HCT116 (cell line): ENCODE measurements at regions not wholly inside any gene's neighbourhood (a gene's known extent, or its start where the extent isn't known, plus 50 kb on each side); places are given as distances from the start of the nearest gene placed in this dataset.

Experiments
- ATAC-seq: fragments of 200-7000 bp; cut with Tn5 transposase; 2 replicates; pipeline ENCODE4 v1.9.1; 2020; ENCODE audit warnings: mild to moderate bottlenecking, moderate library complexity
- BruUV-seq: library from RNA; stranded (reverse); fragments of 400-500 nt; replicated peaks from 2 replicates; lab custom pipeline; 2021; lab: Mats Ljungman, UMichigan
- CTCF ChIA-PET: fragments of 300-600 bp; sonication (Branson Sonifier 250); formaldehyde crosslinking; loops from one replicate; lab custom pipeline; 2021; ENCODE audit warnings: antibody characterized with exemption; lab: Charles Lee
- POLR2A ChIA-PET: fragments of 300-600, 350-600 bp; sonication (Branson Sonifier 250); formaldehyde crosslinking; loops from one replicate; lab custom pipeline; 2021; ENCODE audit warnings: antibody characterized with exemption; lab: Charles Lee
- RAD21 ChIA-PET, 2 experiments: fragments of 300-600 bp; sonication (Branson Sonifier 250); formaldehyde crosslinking; loops; one replicate each; lab custom pipeline; 2023; ENCODE audit warnings: low total read pairs in 2 of 2; ENCODE audit not compliant: uncharacterized antibody in 2 of 2, unreplicated experiment in 2 of 2, low non-redundant PET in 1 of 2; lab: Charles Lee
- DNase-seq: peaks from one replicate; pipeline ENCODE4 v3.0.0-alpha.2; 2010; ENCODE audit warnings: low read depth, low spot score
- H2AFZ ChIP-seq: fragments of 200-600 bp; shearing (Covaris generic), sonication (generic); 2 replicates; pipeline ENCODE4 v1.6.1; 2017; ENCODE audit warnings: low read depth, mixed run types, mixed read lengths, antibody characterized with exemption, low read length; ENCODE audit not compliant: poor library complexity, severe bottlenecking
- H3K27ac ChIP-seq: 2 replicates; pipeline ENCODE4 v1.5.1; 2012; ENCODE audit warnings: low read depth, low read length
- H3K27me3 ChIP-seq: fragments of 200-600 bp; sonication (generic); 2 replicates; pipeline ENCODE4 v1.6.1; 2016; ENCODE audit warnings: mixed run types, low read length, mixed read lengths; ENCODE audit not compliant: insufficient read depth
- H3K36me3 ChIP-seq, 2 experiments: fragments of 200-500 bp in 1 of 2; fragments of 200-600 bp in 1 of 2; sonication (Bioruptor generic) in 1 of 2; sonication (generic) in 1 of 2; 2 replicates each; pipeline versions ENCODE4 v1.5.1 to v1.6.1; 2014 to 2016; ENCODE audit warnings: low read length in 2 of 2, inconsistent platforms in 1 of 2, mixed read lengths in 1 of 2, mixed run types in 1 of 2; ENCODE audit not compliant: insufficient read depth in 2 of 2, control insufficient read depth in 1 of 2
- H3K4me1 ChIP-seq, 2 experiments: fragments of 200-600 bp in 1 of 2; sonication (generic) in 1 of 2; 2 replicates each; pipeline versions ENCODE4 v1.5.1 to v1.6.1; 2012 to 2017; ENCODE audit warnings: low read length in 2 of 2, inconsistent platforms in 1 of 2, mild to moderate bottlenecking in 1 of 2, mixed read lengths in 1 of 2, mixed run types in 1 of 2, moderate library complexity in 1 of 2; ENCODE audit not compliant: insufficient read depth in 2 of 2, control insufficient read depth in 1 of 2
- H3K4me2 ChIP-seq: fragments of 200-600 bp; sonication (generic); 2 replicates; pipeline ENCODE4 v1.6.1; 2017; ENCODE audit warnings: mixed run types, low read length, mixed read lengths
- H3K4me3 ChIP-seq, 2 experiments: fragments of 200-600 bp in 1 of 2; sonication (generic) in 1 of 2; replicated peaks in 1 of 2; 2 replicates each; pipeline ENCODE4 v1.5.1; 2011 to 2016; ENCODE audit warnings: low read length in 2 of 2, control low read depth in 1 of 2, low read depth in 1 of 2, mild to moderate bottlenecking in 1 of 2, mixed read lengths in 1 of 2, mixed run types in 1 of 2
- H3K79me2 ChIP-seq: fragments of 200-600 bp; sonication (generic); 2 replicates; pipeline ENCODE4 v1.6.1; 2017; ENCODE audit warnings: mild to moderate bottlenecking, mixed run types, low read length, moderate library complexity, mixed read lengths; ENCODE audit not compliant: insufficient read depth
- H3K9ac ChIP-seq: fragments of 200-600 bp; sonication (generic); 2 replicates; pipeline ENCODE4 v1.6.1; 2016; ENCODE audit warnings: low read length, mixed read lengths
- H3K9me2 ChIP-seq: fragments of 200-600 bp; sonication (generic), shearing (Covaris generic); 2 replicates; pipeline ENCODE4 v1.6.1; 2017; ENCODE audit warnings: mixed run types, mild to moderate bottlenecking, moderate library complexity; ENCODE audit not compliant: insufficient read depth
- H3K9me3 ChIP-seq, 2 experiments: fragments of 200-500 bp in 1 of 2; fragments of 200-600 bp in 1 of 2; sonication (Bioruptor generic) in 1 of 2; sonication (generic) in 1 of 2; 2 replicates each; pipeline ENCODE4 v1.6.1; 2014 to 2017; ENCODE audit warnings: low read length in 2 of 2, mixed read lengths in 2 of 2, inconsistent platforms in 1 of 2, low read depth in 1 of 2, mild to moderate bottlenecking in 1 of 2, mixed run types in 1 of 2, moderate library complexity in 1 of 2; ENCODE audit not compliant: control insufficient read depth in 1 of 2, insufficient read depth in 1 of 2
- H4K20me1 ChIP-seq: fragments of 200-600 bp; sonication (generic), shearing (Covaris generic); 2 replicates; pipeline ENCODE4 v1.6.1; 2017; ENCODE audit warnings: mixed run types, mild to moderate bottlenecking, moderate library complexity; ENCODE audit not compliant: insufficient read depth
- CBX3 ChIP-seq: IDR thresholded peaks from 2 replicates; pipeline ENCODE4 v1.6.1; 2012; ENCODE audit warnings: low read depth
- EGR1 ChIP-seq: IDR thresholded peaks from 2 replicates; pipeline ENCODE4 v1.6.1; 2012; ENCODE audit warnings: low read depth
- ELF1 ChIP-seq: IDR thresholded peaks from 2 replicates; pipeline ENCODE4 v1.6.1; 2012; ENCODE audit warnings: low read depth, borderline replicate concordance
- EZH2 ChIP-seq: fragments of 200-600 bp; sonication (generic); IDR thresholded peaks from 2 replicates; pipeline ENCODE4 v1.6.1; 2017; ENCODE audit warnings: antibody characterized with exemption, mixed run types
- EZH2phosphoT487 ChIP-seq: fragments of 200-600 bp; IDR thresholded peaks from 2 replicates; pipeline ENCODE4 v1.6.1; 2018; ENCODE audit warnings: antibody characterized with exemption, borderline replicate concordance
- JUND ChIP-seq: IDR thresholded peaks from 2 replicates; pipeline ENCODE4 v1.6.1; 2012
- MAX ChIP-seq: IDR thresholded peaks from 2 replicates; pipeline ENCODE4 v1.6.1; 2012
- POLR2A ChIP-seq: IDR thresholded peaks from 2 replicates; pipeline ENCODE4 v1.7.0; 2011; ENCODE audit warnings: borderline replicate concordance; ENCODE audit not compliant: insufficient read depth, insufficient read length; ENCODE audit errors: extremely low read depth
- POLR2AphosphoS5 ChIP-seq: IDR thresholded peaks from 2 replicates; pipeline ENCODE4 v1.6.1; 2011; ENCODE audit warnings: mild to moderate bottlenecking, low read depth, low read length, moderate library complexity
- SIN3A ChIP-seq: IDR thresholded peaks from 2 replicates; pipeline ENCODE4 v1.6.1; 2012; ENCODE audit warnings: low read depth
- SP1 ChIP-seq: IDR thresholded peaks from 2 replicates; pipeline ENCODE4 v1.6.1; 2012; ENCODE audit warnings: low read depth
- SRF ChIP-seq: IDR thresholded peaks from 2 replicates; pipeline ENCODE4 v1.6.1; 2012; ENCODE audit warnings: low read depth
- TCF7L2 ChIP-seq: IDR thresholded peaks from 2 replicates; pipeline ENCODE4 v1.7.0; 2011; ENCODE audit warnings: borderline replicate concordance, inconsistent platforms; ENCODE audit not compliant: insufficient read depth, insufficient read length; ENCODE audit errors: extremely low read depth
- ZFX ChIP-seq: fragments of 450-650 bp; IDR thresholded peaks from 2 replicates; pipeline ENCODE4 v1.6.1; 2017
- intact Hi-C: fragments of 100-400 bp; cut with micrococcal nuclease; formaldehyde crosslinking; loops from 2 replicates; pipeline ENCODE4 v1.10.0; 2022
- TF ChIP-seq, protein P1 (sequence below): IDR thresholded peaks from 2 replicates; pipeline ENCODE4 v1.6.1; 2012
- TF ChIP-seq, protein P2 (sequence below), 3 experiments: fragments of 200-600 bp in 1 of 3; sonication (generic) in 1 of 3; IDR thresholded peaks in 2 of 3; conservative IDR thresholded peaks in 1 of 3; 2 replicates each; pipeline ENCODE4 v1.5.1; 2012 to 2017; ENCODE audit warnings: low read depth in 2 of 3, low read length in 2 of 3, antibody characterized with exemption in 1 of 3, borderline replicate concordance in 1 of 3, control low read depth in 1 of 3, mild to moderate bottlenecking in 1 of 3, mixed read lengths in 1 of 3, mixed run types in 1 of 3, moderate library complexity in 1 of 3; ENCODE audit not compliant: insufficient read depth in 1 of 3

GRCh38 chr4:1552451-1552850 lies 131.7 kb downstream of the FAM53A start:
- BruUV-seq, result no TSS peak
- H3K36me3 ChIP-seq, result no peaks in the 10 kb centered on the region
- no peak for TF ChIP-seq SP1
- TF ChIP-seq CBX3, result no peak
- TF ChIP-seq EGR1, result no peak
- TF ChIP-seq, protein P1, sequence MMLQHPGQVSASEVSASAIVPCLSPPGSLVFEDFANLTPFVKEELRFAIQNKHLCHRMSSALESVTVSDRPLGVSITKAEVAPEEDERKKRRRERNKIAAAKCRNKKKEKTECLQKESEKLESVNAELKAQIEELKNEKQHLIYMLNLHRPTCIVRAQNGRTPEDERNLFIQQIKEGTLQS, result no peak
- no peak for TF ChIP-seq POLR2A
- TF ChIP-seq SIN3A, result no peak
- no peak for TF ChIP-seq POLR2AphosphoS5
- TF ChIP-seq, protein P2, sequence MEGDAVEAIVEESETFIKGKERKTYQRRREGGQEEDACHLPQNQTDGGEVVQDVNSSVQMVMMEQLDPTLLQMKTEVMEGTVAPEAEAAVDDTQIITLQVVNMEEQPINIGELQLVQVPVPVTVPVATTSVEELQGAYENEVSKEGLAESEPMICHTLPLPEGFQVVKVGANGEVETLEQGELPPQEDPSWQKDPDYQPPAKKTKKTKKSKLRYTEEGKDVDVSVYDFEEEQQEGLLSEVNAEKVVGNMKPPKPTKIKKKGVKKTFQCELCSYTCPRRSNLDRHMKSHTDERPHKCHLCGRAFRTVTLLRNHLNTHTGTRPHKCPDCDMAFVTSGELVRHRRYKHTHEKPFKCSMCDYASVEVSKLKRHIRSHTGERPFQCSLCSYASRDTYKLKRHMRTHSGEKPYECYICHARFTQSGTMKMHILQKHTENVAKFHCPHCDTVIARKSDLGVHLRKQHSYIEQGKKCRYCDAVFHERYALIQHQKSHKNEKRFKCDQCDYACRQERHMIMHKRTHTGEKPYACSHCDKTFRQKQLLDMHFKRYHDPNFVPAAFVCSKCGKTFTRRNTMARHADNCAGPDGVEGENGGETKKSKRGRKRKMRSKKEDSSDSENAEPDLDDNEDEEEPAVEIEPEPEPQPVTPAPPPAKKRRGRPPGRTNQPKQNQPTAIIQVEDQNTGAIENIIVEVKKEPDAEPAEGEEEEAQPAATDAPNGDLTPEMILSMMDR (IDR thresholded peaks at IDR 0.05 in 2 of 3, conservative IDR thresholded peaks at IDR 0.05 in 1 of 3; ENCODE audit: borderline replicate concordance in 1 of 3, insufficient read depth in 1 of 3, low read depth in 2 of 3, low read length in 2 of 3), result no peak
- TF ChIP-seq MAX, result no peak
- no peak for TF ChIP-seq ZFX
- TF ChIP-seq ELF1, result no peak
- TF ChIP-seq JUND, result no peak
- TF ChIP-seq SRF, result no peak
- no peak for TF ChIP-seq EZH2
- no peak for TF ChIP-seq EZH2phosphoT487
- no peak for TF ChIP-seq TCF7L2
- TF ChIP-seq, all 23 proteins: peak for 0
- Histone ChIP-seq H2AFZ (no peak overlapping the region), H3K27ac (no peak overlapping the region), H3K4me1 (peaks cover 0 to 8% of the 10 kb centered on the region in 2 experiments; a peak in 2 of 4 replicates), H3K9me2 (no peaks in the 10 kb centered on the region), H3K27me3 (no peaks in the 10 kb centered on the region), H3K4me3 (no peak overlapping the region), H3K79me2 (no peaks in the 10 kb centered on the region), H3K4me2 (no peak overlapping the region), H3K9ac (no peak overlapping the region), H4K20me1 (no peaks in the 10 kb centered on the region), H3K9me3 (no peaks in the 10 kb centered on the region)
- intact Hi-C loops, result no loop called here
- CTCF ChIA-PET, result interaction anchor here (1.4 kb wide), 1 partner anchor 10 kb away, joined by 4 read pairs; no protein-coding TSS in a partner anchor
- RAD21 ChIA-PET, result no interaction called here
- POLR2A ChIA-PET, result no interaction called here
- DNase-seq, result no peak
- ATAC-seq, result no peak
